GM03348 (cell line): ENCODE measurements at regions not wholly inside any gene's neighbourhood (a gene's known extent, or its start where the extent isn't known, plus 50 kb on each side); places are given as distances from the start of the nearest gene placed in this dataset.
"Not testable (repeated sequence)": the region's sequence is repeated elsewhere in the genome, so short reads cannot be mapped to it uniquely, and the experiment has no call there.

ENCODE experiments used
- DNase-seq: peaks from one replicate; pipeline ENCODE4 v3.0.0; 2012; ENCODE audit warnings: low spot score

DNA sequence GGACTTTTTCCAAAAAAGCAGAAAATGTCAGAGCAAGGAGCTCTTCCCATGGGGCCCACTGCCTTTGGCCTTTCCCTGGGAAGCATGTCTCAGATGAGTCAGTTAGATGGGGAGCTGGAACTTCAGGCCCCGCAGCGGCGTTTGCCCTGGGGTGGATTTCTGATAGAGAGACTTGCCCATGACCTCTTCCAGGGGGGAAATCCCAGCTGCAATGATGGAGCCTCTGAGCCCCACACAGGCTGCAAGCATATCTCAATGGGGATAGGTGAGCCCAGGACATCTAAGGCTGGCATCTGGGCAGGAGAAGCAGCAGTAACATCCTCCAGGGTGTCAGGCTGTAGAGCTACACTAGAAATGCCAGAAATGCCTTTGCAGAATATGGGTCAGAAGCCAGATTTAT lies 269.2 kb upstream of the TCERG1L start:
- DNase-seq = no peak

DNA sequence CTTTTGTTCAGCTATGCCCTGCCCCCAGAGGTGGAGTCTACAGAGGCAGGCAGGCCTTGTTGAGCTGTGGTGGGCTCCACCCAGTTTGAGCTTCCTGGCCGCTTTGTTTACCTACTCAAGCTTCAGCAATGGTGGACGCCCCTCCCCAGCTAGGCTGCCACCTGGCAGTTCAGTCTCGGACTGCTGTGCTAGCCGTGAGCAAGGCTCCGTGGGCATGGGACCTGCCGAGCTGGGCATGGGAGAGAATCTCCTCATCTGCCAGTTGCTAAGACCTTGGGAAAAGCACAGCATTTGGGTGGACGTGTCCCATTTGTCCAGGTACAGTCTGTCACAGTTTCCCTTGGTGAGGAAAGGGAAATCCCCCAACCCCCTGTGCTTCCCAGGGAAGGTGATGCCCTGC lies 270.0 kb upstream of the TCERG1L start:
- DNase-seq = not testable (repeated sequence)

DNA sequence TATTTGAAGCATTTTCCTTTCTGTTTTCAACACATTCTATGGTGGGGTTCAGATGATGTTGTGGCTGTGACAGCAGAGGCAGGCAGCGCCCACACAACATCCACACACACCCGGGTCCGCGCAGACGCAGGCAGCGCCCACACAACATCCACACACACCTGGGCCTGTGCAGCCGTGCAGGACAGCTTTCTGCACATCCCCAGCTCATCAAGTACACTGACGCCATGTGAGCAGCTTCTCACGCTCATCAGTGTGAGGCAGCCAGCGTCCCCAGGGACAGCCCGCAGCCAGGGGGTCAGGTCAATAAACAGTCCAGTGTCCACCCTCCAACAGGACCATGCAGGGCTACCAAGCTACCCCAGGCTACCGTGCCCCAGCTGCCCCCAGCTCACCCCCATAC lies 272.8 kb upstream of the TCERG1L start:
- no peak for DNase-seq

DNA sequence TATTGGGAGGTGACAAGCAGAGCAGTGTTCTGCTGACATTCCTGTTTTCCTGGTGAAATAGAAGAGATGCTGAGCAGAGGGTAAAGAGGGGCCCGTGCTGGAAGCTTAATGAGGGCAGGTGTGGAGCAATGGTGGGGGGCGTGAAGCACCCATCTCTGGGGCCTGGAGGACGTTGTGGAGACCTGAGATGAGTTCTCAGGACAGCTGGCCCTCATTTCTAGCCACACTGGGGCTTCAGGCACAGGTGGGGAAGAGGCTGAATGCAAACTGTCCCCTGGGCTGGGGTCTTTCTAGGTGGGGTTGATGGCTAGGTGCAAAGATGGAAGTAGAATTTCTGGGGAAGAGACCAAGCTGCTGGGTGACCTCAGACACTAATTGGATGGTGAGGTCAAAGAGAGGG lies 274.2 kb upstream of the TCERG1L start:
- no peak for DNase-seq

DNA sequence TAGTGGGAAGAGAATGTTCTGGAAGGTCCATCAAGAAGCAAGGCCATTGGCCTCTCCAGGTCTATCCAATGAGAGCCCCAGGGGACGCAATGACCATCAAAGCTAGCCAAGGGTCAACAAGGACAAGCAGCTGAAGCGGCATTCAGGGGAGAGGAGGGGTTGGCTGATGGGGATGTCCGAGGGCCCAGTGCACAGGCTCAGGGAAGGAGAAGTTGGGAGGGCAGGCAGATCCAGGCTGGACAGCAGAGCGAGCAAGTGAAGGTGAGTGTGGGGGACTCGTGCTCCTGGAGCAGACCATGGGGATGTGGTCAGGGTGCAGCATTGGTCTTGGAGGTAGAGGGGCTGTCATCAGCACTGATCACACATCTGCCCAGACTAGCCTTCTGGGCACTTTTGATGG lies 275.4 kb upstream of the TCERG1L start:
- no peak for DNase-seq

DNA sequence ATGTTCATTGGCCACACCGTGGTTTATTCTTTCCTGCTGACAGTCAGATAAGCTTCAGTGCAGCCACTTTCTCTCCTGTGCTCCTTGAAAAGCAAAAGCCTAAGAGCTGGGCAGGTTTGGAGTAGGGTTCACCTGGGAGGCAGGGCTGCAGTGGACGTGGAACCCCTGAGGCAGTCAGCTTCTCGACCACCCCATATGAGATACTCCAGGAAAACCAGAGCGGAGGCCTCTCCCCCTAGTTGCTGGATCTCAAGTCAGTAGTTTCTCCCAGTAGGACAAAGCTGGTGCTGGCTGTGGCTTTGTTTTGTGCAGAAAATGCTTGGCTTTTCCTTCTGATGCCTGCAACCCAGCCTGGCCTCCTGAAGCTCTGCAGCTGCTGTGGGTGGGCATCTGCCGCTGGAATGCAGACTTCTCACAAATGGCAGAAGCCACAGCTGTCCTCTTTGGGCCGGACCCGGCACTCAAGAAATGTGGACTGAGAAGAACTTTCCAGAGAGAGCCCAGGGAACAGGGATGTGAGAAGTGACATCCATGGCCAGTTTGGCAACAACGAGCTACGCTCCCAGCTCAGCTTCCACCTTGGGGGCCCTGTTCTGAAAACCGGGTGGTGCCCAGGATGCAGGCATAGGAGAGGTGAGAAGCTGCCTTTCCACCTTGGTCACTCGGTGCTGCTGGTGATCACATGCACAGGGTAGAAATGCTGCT lies 276.6 kb upstream of the TCERG1L start:
- no peak for DNase-seq

DNA sequence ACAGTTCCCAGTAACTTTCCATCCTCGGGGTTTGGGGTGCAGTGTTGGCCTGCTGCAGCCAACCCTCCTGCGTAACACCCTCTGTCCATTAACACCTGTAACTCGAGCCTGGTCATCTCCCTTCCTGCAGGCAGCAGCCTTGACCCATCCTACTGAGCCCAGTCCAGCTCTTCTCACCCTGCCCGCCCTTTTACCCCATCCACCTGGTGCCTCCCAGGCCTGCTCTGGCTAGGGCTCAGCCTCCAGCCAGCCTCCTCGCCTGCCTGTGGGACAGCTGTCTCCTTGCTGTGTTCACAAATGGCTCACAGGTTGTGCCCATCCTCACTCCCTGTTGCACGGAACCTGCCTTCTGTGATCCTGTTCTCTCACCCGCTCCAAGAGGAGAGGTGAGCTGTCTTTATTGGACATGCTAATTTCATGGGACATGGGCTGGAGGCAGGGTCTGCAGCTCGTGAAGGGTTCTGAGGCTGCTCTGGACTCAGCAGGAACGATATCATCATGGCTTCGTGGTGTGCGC lies 277.2 kb upstream of the TCERG1L start:
- no peak for DNase-seq

DNA sequence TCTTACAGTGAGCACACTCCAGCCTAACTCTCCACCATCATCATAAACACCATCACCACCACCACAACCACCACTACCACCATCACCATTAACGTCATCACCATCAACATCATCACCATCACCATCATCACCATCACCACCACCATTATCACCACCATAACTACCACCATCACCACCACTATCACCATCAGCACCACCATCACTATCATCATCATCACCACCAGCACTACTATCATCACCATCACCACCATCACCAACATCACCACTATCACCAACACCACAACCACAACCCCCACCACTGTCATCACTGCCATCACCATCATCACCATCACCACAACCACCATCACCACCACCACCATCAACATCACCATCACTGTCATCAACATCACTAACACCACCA lies 279.0 kb upstream of the TCERG1L start:
- DNase-seq = no peak

DNA sequence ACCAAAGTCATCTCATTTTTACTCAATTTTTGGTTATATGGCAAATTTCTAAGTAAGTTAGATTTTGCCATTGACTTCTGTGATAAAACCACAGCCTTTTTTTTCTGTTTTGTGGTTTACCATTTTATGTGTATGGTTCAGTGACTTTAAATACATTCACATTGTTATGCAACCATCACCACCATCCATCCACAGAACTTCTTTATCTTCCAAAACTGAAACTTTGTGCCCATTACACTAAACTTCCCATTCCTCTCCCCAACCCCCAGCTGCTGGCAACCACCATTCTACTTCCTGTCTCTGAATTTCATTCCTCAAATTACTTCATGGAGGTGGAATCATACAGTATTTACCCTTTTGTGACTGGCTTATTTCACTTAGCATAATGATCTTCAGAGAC lies 280.4 kb upstream of the TCERG1L start:
- DNase-seq = no peak

DNA sequence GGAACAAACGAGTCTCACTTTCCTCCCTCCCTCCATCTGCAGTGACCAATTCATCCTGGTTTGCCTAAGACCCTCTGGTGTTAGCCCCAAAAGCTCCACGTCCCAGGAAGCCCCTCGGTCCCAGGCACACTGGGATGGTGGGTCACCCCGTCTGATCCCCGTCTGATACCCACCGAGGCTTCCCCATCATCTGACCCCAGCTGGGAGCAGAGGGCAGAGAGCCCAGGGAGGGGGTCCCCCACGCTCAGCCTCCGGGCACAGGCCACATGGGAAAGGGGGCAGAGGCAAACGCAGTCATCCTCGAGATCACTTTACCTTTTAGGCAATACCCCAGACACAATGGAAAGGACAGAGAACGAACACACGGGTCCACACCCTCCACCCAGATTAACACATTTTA lies 291.6 kb upstream of the PPP2R2D start:
- DNase-seq = no peak

DNA sequence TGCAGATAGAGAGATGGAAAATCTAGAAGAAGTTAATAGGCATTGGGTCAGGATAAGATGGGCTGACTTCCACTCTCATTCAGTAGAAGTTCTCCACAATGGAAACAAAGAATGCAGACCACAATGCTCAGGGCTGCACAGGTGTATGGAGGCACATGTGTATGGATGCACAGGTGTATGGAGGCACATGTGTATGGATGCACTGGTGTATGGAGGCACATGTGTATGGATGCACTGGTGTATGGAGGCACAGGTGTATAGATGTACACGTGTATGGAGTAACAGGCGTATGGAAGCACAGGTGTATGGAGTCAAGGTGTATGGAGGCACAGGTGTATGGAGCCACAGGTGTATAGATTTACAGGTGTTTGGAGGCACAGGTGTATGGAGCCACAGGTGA lies 285.7 kb upstream of the PPP2R2D start:
- no peak for DNase-seq

DNA sequence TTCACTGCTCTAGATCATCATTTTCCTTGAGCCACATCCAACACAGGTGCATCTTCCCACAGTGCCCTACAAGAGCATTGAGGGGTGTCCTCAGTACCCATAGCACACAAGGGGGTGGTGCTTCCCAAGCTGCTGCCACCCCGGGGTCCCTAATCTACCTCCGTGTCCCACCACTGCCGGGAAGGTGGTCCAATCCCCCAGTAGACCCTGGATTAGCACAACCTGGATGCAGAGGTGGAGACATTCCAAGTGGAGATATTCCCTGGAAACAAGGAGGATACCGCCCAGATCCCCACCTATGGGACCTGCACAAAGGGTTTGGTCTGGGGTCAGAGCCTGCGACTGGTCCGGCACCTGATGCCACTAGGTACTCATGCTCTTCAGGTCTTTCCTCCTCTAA lies 284.8 kb upstream of the PPP2R2D start:
- DNase-seq = no peak

DNA sequence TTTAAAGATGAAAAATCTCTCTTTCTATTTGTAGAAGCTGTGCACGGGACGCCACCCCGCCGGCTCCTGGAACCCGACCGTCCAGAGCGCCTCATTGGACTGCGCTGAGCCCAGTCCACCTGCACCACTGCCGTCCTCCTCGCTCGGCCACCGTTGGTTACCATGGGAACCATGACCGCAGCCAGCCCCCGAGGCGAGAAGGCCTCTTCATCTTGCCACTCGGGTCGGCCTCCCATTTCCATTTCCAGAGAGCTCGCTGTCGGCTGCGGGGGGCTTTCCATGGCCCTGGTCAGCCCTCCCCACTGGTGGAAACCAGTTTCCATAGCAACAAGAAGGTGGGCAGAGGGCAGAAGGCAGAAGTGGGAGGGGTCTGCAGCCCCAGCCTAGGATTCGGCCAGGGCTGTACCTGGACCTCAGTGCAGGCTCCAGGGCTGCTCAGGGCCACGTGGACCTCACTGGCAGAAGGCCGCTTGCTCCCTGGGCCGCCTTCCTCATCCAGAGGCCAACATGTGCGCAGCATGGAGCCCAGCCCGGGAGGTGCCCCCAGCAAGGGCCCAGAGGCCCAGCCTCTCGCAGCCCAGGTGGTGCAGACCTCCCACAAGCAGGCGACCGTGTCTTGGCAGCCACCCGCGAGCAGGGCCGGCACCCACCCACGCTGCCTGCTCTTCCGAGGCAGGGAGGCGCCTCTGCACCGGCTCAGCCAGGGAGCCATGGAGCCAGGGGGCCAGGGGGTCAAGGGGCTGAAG lies 283.5 kb upstream of the PPP2R2D start:
- no peak for DNase-seq

DNA sequence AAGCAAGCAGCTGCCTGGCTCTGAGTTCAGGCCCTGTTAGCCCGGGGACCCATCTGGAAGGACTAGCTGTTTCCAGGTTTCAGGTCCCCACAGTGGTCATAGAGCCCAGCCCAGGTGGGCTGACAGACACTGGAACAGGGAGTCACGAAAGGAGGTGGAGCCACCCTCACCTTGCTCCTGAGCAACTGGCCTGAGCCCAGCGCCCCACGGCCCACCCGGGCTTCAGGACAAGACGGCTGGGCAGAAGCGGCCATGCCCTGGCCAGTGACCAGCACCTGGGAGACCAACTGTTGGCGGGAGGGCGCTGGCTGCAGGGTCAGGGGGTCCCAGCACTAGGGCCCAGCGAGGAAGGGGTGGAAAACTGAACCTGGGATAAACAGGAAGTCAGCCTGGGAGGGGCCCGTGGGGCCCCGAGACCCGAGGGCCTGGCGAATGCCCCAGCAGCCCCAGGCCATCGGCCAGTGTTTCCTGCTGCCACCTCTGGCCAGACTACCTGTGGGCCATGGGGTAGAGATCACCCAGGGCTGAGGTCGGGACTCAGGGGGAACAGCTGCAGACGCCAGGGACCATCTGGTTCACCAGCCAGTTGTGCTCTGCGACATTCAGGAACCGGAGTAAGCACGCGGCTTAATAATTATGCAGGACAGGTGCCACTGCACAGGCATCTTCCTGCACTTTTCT lies 282.1 kb upstream of the PPP2R2D start:
- no peak for DNase-seq

DNA sequence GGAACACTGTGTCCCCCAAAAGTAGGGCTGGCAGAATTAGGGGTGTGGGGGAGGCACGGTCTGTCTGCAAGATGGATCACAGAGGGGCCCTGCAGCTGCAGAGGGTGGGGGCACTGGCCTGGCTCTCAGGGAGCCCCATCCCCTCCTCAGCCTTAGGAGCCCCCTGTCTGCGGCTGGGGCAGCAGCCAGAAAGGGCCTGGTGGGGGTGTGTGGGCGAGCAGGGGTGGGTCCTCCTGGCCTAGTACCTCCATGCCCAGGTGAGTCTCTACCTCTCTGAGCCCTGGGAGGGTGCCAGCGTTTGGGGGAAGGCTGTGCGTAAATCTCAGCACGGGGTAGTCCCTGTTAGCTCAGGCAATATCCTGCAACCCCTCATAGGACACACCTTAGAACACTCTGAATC lies 280.5 kb upstream of the PPP2R2D start:
- no peak for DNase-seq

DNA sequence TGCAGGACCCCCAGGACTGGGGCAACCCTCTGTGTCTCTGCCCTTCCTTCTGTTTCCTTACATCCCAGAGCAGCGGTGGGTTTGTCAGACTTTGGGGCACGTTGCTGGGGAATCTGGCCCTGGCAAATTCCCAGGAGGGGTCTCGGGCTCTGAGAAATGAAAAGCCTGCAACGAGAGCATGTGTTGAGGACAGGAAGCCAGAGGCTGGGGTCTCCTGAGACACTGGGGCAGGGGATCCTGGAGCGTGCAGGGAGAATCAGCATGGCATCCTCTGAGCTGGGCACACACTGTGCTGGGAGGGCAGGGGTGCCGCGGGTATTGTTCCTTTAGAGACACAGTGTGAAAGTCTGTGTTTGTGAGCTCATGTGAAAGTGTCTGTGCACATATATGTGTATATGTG lies 279.9 kb upstream of the PPP2R2D start:
- no peak for DNase-seq

DNA sequence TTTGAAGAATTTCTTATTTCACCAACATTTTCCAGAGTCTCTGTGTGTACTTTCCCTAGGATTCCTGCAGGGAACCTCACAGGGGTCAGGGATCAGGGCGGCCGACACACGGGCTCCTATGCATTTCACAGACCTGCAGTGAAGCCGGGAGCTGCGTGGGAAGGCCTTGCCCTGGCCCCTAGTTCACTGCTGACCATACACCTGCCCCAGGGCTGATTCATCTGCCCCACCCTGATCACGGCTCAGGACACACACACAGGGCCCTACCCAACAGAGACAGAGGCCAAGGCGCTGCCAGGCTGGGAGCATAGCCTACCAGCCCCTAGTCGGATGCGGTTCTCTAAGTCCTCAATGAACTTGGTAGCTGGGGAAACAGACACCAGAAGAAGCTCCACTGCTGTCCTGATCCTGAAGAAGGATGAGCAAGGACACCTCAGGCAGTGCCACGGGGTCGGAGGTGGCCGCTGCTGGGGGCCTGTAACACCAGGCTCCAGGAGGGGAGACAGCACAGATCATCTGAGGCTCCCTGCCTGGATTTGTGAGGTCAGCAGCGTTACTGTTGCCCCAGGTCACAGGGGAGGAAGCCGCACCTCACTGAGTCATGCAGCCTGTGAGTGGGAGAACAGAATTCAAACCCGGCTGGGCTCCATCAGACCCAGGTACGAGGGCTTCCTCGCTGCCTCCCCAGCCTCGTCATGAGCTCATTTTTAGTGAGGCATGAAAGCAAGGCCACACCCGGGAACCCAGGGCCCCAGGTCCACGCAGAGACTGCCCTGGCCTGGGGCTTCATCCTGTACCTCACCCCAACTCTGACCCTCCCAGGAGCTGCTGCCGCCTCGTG lies 278.8 kb upstream of the PPP2R2D start:
- DNase-seq = no peak

DNA sequence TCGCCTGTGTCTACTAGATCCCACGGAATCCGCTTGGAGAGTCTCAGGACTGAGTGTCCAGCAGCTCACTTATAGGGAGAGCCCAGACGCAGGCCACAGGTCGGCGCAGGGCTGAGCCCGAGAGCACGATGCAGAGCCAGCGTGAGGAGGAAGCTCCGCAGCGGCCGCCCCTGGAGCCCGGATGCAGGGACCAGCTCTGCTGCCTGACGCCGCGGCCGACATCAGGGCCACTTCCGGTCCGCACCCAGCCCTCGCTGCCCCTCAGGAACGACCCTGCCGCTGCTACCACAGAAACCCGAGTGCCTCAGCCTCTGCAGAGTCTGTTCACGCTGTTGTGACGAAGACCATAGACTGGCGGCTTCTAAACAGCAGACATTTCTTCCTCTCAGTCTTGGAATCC lies 275.8 kb upstream of the PPP2R2D start:
- no peak for DNase-seq

DNA sequence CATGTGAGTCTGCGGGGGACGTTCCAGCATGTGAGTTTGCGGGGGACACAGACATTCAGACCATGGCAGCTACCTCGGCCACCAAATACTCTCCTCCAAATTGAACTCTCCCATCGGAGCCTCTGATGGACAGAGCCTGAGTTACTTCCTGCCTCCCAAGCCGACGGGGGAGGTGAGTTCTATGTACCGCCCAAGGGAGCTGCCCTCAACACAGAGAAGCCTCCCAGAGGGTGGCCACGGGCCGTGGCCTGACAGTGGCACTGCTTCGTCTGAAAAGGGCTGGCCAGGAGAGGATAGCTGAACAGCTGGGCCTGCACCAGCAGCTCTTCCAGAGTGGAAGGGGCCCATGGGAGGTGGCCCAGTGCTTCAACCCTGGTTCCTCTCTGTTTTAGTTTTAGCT lies 274.5 kb upstream of the PPP2R2D start:
- no peak for DNase-seq

DNA sequence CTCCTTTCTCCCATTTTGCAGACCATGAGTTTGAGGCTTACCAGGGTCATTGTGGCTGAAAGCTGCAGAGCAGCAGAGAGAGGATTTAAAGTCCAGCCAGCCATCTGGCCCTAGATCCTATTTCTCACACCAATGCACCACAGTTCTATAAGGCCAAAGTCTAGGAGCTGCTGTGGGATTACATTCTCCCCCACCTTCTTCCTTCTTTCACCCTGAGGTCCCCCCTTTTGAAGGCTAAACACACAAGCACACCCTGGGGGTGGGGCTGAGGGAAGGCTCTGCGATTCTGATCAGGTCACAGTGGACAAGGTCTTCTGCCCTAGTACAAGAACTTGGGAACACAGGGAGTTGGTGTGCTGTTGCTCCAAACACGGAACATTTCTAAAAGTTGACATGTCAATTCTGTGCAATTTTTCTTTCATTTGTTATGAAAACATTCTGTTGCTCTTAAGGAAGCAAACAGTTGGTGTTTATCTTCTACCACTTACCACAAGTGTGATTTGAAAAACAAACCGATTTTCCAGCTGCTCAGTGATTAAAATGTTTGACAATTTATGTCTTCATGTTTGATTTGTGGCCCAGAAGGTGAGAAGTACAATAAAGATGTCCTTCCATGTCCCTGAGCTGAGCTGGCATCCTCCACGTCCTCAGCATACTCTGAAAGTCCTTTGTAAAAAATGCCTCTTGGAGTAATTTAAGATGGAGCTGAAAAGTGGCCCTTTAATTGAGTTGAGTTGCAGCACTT lies 271.6 kb upstream of the PPP2R2D start:
- DNase-seq = no peak

DNA sequence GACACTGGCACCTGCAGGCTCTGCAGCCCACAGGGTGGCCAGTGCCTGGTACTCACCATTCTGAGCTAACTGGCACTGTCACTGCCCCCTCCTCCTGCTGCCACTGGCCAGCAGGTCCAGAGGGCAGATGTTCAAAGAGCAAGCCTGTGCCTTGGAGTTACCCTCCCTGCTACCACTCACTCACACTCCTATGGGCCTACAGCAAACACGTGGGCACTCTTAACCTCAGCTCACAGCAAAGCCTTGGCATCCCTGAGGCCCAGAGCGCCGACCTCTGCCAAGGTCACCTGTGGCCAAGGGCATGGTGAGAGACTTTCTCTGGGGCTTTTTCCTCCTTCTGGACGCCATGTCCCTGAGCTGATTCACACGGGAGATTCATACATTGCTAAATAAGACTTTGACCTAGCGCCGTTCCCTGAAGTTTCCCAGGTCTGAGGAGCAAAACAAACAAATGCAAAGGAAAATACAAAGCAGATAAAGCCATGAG lies 270.0 kb upstream of the PPP2R2D start:
- no peak for DNase-seq
